IPS-NIHi11 (cell line): ENCODE measurements at regions not wholly inside any gene's neighbourhood (a gene's known extent, or its start where the extent isn't known, plus 50 kb on each side); places are given as distances from the start of the nearest gene placed in this dataset.
"Not testable (repeated sequence)": the region's sequence is repeated elsewhere in the genome, so short reads cannot be mapped to it uniquely, and the experiment has no call there.

Source experiments
- DNase-seq: peaks from one replicate; pipeline ENCODE4 v3.0.0; 2012; ENCODE audit warnings: mixed read lengths, low spot score

DNA sequence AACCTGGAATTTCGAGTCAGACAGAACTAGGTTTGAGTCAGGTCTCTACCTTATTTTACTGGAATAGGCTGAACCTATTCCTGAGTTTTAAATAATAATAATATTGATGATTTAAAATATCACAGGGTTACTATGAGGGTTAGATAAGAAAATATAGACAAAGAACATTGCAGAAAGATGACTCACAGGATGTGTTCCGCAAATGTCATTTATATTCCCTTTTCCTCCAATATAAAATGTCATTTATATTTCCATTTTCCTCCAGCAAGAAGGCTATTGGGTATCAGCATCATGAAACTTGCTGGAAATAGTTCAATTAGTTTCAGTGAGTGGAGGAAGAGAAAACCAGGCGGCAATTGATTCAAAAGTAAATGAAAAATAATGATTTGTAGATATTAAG is 163.9 kb upstream of the RASSF8 start:
- DNase-seq = no peak

DNA sequence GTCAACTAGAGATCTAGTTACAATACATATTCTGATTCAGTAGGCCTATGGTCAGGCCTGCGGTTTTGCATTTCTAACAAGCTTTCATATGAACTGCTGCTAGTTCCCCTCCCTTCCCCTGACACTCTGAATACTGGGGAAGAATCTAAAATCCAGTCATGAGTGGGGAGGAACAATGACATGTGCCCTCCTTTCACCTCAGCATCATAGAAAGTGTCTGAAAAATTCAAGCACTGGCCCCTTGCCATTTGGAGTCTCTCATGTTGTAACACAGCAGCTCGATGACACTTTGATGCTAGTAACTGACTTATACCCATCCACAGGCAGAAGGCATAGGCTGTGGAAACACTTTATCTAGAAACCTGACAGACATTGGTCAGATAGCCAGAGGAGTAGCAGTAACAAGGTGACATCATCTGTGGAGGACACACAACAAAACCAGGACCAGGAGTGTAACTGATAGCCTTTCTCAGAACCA is 161.9 kb upstream of the RASSF8 start:
- DNase-seq = no peak

DNA sequence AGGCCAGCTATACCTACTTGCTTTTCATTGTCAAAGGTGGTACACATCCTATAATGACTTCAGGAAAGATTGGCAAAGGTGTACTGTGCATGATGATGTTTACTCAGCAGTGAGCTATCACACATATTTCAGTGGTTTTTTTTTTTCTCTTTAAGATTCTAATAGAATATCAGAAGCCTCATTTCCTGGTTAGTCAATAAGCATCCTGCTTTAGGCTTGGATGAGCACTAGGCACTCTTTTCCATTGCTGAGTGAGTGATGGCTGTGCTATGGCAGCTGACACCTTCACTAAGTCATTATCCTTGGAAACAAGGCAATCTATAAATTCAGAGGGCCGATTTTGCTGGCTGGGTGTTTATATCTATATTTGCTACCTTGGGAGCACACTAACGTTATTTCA is 161.1 kb upstream of the RASSF8 start:
- DNase-seq = no peak

DNA sequence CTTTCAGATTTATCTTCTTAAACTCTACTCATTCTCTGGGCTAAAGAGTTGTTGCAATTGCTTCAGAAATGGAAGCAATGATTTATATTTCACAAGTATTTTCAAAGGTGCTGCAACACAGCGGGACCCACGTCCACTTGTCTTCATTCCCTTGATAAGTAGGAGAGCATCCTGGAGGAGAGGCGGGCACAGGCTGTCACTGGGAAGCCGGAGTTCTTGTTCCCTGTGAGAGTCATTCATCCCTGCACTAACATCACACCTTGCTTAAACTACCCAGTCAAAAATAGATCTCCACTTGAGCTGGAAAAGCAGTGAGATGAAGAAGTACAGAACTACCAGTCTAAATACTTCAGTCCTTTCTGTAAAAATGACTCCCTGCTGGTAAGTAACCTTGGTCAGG is 160.5 kb upstream of the RASSF8 start:
- DNase-seq = no peak

DNA sequence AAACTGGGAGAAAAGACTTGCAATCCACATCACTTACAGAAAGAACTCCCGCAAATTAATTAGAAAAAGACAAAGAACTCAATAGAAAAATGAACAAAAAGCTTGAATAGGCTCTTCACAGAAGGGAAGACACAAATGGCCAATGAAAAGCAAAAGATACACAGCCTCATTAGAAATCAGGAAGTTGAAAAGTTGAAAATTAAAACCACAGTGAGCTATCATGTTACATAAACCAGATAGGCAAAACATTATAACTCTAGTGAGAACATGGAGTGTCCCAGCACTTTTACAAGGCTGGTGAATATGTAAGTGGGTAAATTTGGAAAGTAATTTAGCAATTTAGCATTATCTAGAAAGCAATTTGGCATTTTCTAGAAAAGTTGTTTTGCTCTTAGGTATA is 158.4 kb upstream of the RASSF8 start:
- DNase-seq = no peak

DNA sequence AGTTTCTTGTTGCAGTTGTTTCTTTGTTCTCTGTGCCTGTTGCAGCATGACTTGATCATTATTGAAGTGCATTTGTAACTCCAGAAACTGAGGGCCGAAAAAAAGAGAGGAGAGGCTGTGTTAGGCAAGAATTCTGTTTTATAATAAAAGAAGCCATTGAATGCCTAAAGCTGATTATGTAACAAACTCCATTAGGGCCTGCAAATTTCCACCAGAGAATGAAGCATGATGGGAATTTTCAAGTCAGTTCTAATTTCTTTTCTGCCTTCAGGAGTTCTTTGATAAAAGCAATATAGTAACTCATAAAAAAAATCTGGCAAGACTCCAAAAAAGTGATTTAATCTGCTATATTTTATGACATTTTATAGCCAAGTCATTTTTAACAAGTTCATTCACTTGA is 156.7 kb upstream of the RASSF8 start:
- no peak for DNase-seq

DNA sequence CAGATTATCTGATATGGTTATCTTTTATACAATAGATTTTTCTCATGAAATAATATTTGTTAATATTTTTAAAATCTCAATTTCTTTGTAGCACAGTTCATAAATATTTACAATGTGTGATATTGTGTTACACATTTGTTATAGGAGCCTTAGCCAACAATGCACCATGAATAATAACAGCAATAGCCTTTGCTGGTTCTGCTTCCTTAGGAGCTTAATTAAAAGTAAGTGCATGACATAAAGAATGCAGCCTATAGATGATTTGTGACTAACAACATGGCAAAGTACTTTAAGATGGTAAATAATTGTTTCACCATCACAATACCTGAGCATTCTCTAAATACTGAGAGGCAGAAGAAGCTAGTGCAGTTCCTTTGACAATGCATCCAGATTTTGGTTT is 156.3 kb upstream of the RASSF8 start:
- no peak for DNase-seq

DNA sequence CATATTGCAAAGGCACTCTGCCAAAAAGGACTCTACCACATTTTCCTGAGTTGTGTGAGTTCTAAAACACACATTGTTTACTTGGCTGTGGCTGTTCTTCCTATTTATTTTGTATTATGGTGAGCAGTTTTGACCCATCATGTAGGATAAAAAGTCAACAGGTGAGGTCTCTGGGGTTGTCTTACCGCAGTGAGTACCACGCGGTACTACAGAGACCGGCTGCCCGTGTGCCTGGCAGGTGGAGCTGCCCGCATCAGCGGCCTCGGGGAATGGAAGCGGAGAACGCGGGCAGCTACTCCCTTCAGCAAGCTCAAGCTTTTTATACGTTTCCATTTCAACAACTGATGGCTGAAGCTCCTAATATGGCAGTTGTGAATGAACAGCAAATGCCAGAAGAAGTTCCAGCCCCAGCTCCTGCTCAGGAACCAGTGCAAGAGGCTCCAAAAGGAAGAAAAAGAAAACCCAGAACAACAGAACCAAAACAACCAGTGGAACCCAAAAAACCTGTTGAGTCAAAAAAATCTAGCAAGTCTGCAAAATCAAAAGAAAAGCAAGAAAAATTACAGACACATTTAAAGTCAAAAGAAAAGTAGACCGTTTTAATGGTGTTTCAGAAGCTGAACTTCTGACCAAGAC is 155.3 kb upstream of the RASSF8 start:
- DNase-seq = not testable (repeated sequence)

DNA sequence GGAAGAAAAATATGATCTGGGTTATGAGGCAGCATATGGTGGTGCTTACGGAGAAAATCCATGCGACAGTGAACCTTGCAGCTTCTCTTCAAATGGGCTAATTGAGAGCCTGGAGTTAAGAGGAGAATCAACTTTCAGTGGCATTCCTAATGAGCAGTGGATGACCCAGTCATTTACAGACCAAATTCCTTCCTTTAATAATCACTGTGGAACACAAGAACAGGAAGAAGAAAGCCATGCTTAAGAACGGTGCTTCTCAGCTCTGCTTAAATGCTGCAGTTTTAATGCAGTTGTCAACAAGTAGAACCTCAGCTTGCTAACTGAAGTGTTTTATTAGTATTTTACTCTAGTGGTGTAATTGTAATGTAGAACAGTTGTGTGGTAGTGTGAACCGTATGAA is 154.2 kb upstream of the RASSF8 start:
- not testable (repeated sequence) for DNase-seq

DNA sequence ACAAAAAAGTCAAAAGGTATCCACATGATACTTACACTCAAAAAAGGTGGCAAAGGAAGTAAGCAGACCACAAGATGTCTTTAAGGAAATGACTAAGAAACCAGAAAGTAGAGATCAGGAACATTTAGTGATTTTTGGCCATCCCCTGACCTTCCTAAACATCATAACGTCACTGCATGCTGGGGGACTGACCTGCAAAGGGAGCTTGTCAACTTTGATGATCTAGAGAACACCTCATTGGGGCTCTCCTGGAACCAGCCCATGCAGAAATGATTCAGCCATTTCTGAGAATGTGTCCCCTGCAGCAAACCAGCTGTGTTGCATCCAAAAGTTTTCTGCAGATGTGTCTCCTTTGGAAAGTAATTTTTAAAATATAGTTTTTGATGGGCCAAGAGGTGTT is 152.2 kb upstream of the RASSF8 start:
- DNase-seq = no peak

DNA sequence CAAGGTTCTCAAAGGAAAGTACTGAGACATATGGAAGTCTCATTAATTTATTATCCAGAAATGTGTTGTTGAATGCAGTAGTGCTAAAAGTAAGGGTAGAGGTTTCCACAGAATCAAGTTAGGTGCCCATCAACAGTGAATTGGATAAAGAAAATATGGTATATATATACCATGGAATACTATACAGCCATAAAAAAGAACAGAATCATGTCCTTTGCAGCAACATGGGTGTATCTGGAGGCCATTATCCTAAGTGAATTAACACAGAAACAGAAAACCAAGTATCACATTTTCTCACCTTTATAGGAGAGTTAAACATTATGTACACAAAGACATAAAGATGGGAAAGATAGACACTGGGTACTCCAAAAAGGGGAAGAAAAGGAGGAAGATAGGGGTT is 149.9 kb upstream of the RASSF8 start:
- DNase-seq = no peak

DNA sequence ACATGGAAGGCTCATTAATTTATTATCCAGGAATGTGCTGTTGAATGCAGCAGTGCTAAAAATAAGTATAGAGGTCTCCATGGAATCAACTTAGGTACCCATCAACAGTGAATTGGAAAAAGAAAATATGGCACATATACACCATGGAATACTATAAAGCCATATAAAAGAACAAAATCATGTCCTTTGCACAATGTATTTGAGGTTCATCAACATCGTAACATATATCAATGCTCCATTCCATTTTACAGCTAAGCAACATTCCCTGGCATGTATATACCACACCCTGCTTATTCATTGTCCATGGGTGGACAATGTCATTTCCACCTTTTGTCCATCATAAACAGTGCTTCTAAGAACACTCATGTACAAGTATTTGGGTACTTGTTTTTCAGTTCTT is 147.8 kb upstream of the RASSF8 start:
- DNase-seq = no peak

DNA sequence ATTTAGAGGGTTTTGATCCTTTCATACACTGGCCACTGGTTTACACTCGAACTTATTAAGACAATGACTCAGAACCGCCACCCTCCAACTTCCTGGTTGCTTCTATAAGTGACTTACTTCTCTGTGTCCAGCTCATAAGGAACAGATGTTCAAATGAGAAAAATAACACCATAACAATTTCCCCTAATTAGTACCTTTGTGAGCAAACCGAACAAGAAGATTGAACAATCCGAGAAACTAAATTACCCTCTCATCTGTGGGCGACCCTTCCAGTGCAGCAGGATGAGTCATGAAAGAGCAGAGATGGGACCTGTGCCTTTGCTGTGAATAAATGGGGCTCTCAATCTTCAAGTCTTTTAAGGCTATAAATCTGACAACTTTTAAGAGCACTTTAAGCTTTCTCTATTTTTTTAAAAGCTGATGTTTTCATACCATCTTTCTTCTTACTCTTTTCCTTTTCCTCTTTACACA is 146.8 kb upstream of the RASSF8 start:
- no peak for DNase-seq

DNA sequence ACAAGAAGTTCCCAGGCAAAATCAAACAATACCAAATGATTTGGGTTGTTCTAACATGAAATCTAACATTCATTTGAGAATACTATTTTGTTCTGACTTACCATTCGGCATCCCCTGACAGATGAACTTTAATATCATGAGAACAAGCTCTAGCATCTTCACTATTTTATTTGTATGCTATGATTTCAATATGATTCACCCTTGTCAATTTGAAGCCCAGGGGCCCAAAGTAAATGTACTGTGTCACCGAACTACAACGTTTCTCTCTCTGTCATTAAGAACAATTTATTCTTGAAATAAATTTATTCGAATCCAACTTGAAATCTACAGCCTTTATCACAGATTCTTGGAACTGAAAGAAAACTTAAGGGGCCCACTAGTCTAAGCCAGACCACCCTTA is 146.2 kb upstream of the RASSF8 start:
- no peak for DNase-seq

DNA sequence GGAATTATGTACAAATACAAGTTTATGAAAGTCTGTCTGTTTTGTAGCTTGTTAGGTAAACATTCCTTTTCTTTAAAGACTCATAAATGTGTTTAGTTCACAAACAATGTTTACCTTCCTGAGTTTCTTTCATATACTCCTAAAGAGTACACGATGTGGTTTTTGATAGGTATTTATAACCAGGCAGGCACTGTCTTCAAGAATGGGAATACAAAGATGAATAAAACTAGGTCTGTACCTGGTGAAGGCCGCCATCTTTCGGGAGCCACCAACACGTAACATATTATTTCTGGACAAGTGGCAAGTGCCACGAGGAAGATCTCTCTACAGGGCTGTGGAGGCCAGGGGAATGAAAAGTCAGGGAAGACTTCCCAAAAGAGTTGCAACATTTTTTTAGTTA is 144.6 kb upstream of the RASSF8 start:
- DNase-seq = no peak

DNA sequence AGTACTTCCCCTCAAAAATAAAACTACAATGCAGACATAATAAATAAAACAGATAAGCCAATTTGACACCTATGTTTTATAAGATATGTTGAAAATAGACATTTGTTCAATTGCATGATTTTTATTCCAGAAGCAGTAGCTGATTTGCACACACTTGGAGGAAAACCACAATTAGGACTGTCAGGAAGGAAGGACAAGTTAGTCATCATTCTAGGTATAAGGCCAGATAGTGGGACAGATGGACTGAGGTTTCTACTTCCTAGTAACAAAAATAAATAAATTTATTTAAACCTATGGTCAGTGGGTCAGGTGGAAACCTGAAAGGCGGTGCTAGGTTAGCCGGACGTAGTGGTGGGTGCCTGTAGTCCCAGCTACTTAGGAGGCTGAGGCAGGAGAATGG is 141.8 kb upstream of the RASSF8 start:
- DNase-seq = no peak

DNA sequence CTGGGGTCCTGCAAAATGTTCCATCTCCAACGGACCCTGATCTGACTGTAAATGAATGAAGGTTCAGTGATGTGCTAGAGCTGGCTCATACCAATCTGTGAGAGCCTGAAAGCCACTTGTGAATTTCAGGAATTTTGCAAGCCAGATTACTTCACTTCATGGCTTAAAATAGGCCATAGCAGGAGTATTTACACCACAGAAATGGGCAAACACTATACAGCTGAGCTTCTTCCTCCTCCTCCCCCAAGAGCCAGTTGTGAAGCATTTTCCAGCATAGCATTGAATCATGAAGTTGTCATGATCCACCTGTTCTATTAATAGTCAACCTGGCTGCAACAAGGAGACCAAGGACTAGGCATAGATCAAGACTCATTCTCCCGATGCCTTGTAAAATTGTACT is 141.3 kb upstream of the RASSF8 start:
- DNase-seq = no peak

DNA sequence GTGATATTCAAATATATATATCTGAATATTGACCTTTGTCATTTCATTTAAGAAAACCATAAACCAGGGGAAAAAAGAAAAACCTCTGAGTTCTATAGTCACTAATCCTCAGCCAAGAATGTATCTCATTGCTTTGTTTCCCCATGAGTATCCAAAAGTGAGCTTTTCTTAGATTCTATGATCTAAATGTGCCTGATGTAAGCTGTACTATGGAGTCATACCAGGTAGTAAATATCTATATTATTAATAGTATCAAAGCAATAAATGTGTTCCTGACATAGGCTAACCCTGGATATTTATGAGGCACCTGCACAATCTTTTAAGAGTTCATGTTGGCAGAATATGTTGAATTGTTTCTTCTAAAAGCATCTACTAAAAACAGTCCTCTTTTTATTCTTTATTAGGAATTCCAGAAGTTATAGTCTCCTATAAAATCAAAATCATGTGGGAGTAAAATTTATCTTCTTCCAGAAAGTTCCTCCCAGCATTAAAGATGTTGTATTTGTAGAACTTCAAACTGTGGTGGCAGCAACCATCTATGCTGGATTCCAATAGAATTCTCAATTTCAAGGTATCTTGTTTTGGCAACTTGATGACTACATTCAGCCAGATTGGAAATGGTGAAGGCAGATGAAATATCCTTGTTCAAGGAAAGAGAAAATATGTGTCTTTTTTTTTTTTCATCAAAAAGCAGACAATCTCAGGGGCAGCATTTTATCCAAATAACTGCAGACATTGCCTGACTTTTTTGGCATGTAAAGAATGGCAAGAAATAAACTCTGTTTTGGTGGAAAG is 139.7 kb upstream of the RASSF8 start:
- no peak for DNase-seq

DNA sequence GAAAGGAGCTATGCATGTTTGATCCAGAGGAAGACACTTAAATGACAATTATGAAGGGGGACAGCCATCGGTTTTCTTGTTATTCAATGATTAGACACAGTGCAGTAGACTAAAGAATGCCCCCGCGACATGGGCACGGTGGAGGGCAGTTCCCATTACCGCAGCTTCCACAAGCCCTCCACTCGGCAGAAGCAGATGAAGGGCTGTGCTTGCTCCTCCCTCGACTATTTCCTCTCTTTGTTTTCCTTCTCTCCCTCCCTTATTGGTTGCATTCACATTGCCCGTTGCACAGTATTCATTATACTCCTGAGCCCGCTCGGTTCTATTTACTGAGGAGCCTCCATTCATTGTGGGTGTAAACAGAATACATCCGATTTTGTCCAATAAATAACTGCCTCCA is 138.8 kb upstream of the RASSF8 start:
- DNase-seq = no peak

DNA sequence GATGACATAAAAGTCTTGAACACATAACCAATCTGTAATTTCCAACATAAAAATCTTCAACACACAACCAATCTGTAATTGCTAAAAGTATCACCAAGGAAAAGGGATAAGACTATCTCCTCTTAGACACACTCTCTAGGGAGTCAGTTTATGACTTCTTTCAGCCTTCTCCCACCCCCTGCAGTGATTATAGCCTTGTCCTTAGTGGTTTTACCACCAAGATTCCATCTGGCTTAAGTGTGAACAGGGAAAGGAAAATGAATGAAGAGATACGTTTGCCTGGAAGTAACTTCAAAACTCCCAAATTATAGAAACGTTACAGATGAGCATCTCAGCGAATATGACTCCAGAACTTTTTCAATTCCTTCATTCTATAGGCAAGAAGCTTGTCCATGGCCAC is 136.2 kb upstream of the RASSF8 start:
- no peak for DNase-seq

DNA sequence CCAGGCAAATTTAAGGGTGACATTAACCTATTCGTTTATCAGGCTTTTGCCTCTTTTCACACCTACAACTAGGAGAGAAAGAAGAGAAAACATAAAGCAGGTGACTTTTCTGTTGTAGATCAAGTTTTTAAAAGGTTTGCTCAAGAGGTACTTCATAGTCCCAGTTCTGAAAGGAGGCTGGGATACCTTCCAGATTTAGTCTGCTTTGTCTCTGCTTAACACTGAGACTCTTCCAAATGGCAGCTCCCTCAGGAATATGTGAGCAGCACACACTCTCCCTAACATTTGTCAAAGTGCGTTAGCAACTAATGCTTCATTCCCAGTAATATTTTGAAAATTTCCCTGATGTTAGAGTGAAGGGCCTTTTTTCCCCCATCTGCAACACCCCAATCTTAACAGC is 133.7 kb upstream of the RASSF8 start:
- no peak for DNase-seq

DNA sequence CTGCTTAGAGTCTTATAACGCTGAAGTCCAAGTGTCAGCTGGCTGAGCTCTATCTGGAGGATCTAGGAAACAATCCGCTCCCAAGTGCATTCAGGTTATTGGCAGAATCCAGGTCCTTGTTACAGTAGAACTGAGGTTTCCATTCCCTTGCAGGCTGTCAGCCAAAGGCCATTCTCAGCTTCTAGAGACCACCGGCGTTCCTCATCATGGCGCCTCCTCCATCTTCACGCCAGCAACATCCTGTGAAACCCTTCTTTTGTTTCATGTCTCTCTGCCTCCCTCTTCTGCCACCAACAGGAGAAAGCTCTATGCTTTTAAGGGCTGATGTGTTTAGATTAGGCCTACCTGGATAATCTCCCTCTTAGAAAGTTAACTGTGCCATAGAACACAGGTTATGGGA is 133.0 kb upstream of the RASSF8 start:
- DNase-seq = no peak

DNA sequence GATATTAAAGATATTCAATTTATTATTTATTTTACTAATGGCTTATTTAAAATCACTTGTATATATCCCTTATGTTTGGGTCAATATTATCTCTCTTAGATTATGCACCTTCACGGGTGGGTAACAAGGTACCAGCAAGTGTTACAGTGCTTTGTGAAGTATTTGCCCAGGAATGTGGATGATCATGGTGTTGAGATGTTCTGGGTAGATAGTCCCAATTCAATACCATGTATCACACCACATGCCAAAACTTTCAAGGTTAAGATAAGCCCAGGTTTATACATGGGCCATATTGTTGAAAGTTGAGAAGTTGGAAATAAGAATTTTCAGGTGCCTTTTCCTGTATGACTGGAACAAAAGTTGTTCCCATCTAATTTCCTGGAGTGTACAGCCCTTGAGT is 131.3 kb upstream of the RASSF8 start:
- no peak for DNase-seq

DNA sequence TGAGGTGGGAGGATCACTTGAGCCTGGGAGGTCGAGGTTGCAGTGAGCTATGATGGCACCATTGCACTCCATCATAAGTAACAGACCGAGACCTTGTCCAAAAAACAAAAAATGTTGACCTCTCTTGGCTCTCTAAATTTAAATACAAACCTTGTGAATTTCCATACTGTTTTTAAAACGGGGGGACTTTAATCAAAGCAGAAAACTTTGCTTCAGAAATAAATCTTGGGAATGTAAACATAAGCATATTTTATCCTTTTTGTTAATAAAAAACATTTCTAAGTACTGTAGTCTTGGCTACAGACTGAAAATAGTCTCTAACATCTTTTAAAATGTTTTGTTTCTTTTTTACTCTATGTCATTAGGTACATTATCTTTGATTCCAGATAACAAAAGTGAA is 130.7 kb upstream of the RASSF8 start:
- DNase-seq = no peak
